ENCODE measurements at regions not wholly inside any gene's neighbourhood (a gene's known extent, or its start where the extent isn't known, plus 50 kb on each side); places are given as distances from the start of the nearest gene placed in this dataset.
"Not testable (repeated sequence)": the region's sequence is repeated elsewhere in the genome, so short reads cannot be mapped to it uniquely, and the experiment has no call there.

GRCh38 chr10:131822692-131823245 is 78.0 kb upstream of the PPP2R2D start:
- DNase-seq (ENCODE audit: extremely low read depth, insufficient read length), result no peak
- no peak for TF ChIP-seq CTCF (IDR thresholded peaks at IDR 0.05; ENCODE audit: insufficient read depth, low read length, poor library complexity, severe bottlenecking)
- H3K36me3 ChIP-seq (ENCODE audit: control insufficient read depth, insufficient read depth, low read length), result no peaks in the 10 kb centered on the region

GRCh38 chr10:131823601-131824099 is 77.2 kb upstream of the PPP2R2D start:
- H3K27me3 ChIP-seq (replicated peaks; ENCODE audit: control insufficient read depth, insufficient read depth, low read length); H3K4me3 ChIP-seq (replicated peaks; ENCODE audit: low read depth, low read length); H3K36me3 ChIP-seq (ENCODE audit: control insufficient read depth, insufficient read depth, low read length); DNase-seq (ENCODE audit: extremely low read depth, insufficient read length): not testable (repeated sequence)

More at GRCh38 chr10:131822692-131823245, 78.0 kb upstream of the PPP2R2D start:
- Histone ChIP-seq H3K27me3 (replicated peaks; ENCODE audit: control insufficient read depth, insufficient read depth, low read length) (no peaks in the 10 kb centered on the region), H3K4me3 (replicated peaks; ENCODE audit: low read depth, low read length) (no peak overlapping the region)

GRCh38 chr10:131824371-131825149 is 76.2 kb upstream of the PPP2R2D start:
- Histone ChIP-seq H3K27me3 (replicated peaks; ENCODE audit: control insufficient read depth, insufficient read depth, low read length) (no peaks in the 10 kb centered on the region), H3K36me3 (ENCODE audit: control insufficient read depth, insufficient read depth, low read length) (no peaks in the 10 kb centered on the region), H3K4me3 (replicated peaks; ENCODE audit: low read depth, low read length) (no peak overlapping the region)
- no peak for DNase-seq (ENCODE audit: extremely low read depth, insufficient read length)
- TF ChIP-seq CTCF (IDR thresholded peaks at IDR 0.05; ENCODE audit: insufficient read depth, low read length, poor library complexity, severe bottlenecking), result no peak

GRCh38 chr10:131825150-131825848 is 75.5 kb upstream of the PPP2R2D start:
- no peak for TF ChIP-seq CTCF (IDR thresholded peaks at IDR 0.05; ENCODE audit: insufficient read depth, low read length, poor library complexity, severe bottlenecking)
- Histone ChIP-seq H3K36me3 (ENCODE audit: control insufficient read depth, insufficient read depth, low read length) (no peaks in the 10 kb centered on the region), H3K4me3 (replicated peaks; ENCODE audit: low read depth, low read length) (no peak overlapping the region), H3K27me3 (replicated peaks; ENCODE audit: control insufficient read depth, insufficient read depth, low read length) (no peaks in the 10 kb centered on the region)
- no peak for DNase-seq (ENCODE audit: extremely low read depth, insufficient read length)

GRCh38 chr10:131825960-131826650 is 74.7 kb upstream of the PPP2R2D start:
- Histone ChIP-seq H3K27me3 (replicated peaks; ENCODE audit: control insufficient read depth, insufficient read depth, low read length) (no peaks in the 10 kb centered on the region), H3K4me3 (replicated peaks; ENCODE audit: low read depth, low read length) (no peak overlapping the region), H3K36me3 (ENCODE audit: control insufficient read depth, insufficient read depth, low read length) (no peaks in the 10 kb centered on the region)
- DNase-seq (ENCODE audit: extremely low read depth, insufficient read length), result no peak
- TF ChIP-seq CTCF (IDR thresholded peaks at IDR 0.05; ENCODE audit: insufficient read depth, low read length, poor library complexity, severe bottlenecking), result no peak

Data from GM06990 (cell line).